Uterus (tissue), 2 donors: ENCODE measurements at regions not wholly inside any gene's neighbourhood (a gene's known extent, or its start where the extent isn't known, plus 50 kb on each side); places are given as distances from the start of the nearest gene placed in this dataset.

Experiments used
- CTCF ChIP-seq, 4 experiments: fragments of 200-600 bp in 2 of 4; fragments of 450-650 bp in 2 of 4; sonication (generic) in 2 of 4; IDR thresholded peaks; one replicate each; pipeline ENCODE4 v1.5.1; 2016 to 2019; ENCODE audit warnings: antibody characterized with exemption in 4 of 4, mild to moderate bottlenecking in 2 of 4, moderate library complexity in 1 of 4
- POLR2A ChIP-seq, 2 donors: fragments of 450-650 bp; IDR thresholded peaks; one replicate each; pipeline ENCODE4 v1.6.1; 2016; ENCODE audit warnings: antibody characterized with exemption in 2 of 2, mild to moderate bottlenecking in 1 of 2, moderate library complexity in 1 of 2

- no peak for TF ChIP-seq CTCF (IDR thresholded peaks at IDR 0.05)
- TF ChIP-seq POLR2A (IDR thresholded peaks at IDR 0.05) = no peak
Observed at GRCh38 chr14:104316121-104316722, 177.8 kb downstream of the KIF26A start.
